GM12891 (cell line): ENCODE measurements at regions not wholly inside any gene's neighbourhood (a gene's known extent, or its start where the extent isn't known, plus 50 kb on each side); places are given as distances from the start of the nearest gene placed in this dataset.

ENCODE experiments used
- POLR2A ChIP-seq: IDR thresholded peaks from 2 replicates; pipeline ENCODE4 v1.6.1; 2011; ENCODE audit warnings: low read depth, low read length, control low read depth
- POLR2AphosphoS5 ChIP-seq: IDR thresholded peaks from 2 replicates; pipeline ENCODE4 v1.6.1; 2011; ENCODE audit warnings: low read depth, low read length, control low read depth

DNA sequence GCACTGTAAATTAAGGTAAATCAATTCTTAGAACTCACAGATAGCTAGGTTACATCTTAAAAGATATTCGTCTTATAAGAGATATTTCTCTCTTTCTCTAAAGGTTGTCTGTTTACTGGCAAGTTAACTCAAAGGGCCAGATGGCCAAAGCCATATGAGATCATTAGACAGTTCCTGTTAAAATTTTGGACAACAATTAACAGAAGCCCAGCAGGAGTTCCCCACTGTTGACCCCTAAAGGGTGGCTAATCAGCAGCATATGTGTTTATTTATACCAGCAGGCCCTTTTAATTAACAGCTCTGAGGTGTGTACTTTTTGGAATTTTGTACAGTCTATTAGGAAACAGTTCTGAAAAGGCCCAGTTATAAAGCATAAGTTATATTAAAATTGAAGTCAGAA lies 245.8 kb downstream of the LIG4 start:
- TF ChIP-seq POLR2AphosphoS5, result no peak
- no peak for TF ChIP-seq POLR2A
